GM19397 (cell line): ENCODE measurements at regions not wholly inside any gene's neighbourhood (a gene's known extent, or its start where the extent isn't known, plus 50 kb on each side); places are given as distances from the start of the nearest gene placed in this dataset.

Experiments
- ATAC-seq: cut with Tn5 transposase; IDR thresholded peaks from one replicate; pipeline ENCODE4 v1.9.1; 2021; ENCODE audit warnings: mild to moderate bottlenecking, moderate library complexity; ENCODE audit not compliant: unreplicated experiment

DNA sequence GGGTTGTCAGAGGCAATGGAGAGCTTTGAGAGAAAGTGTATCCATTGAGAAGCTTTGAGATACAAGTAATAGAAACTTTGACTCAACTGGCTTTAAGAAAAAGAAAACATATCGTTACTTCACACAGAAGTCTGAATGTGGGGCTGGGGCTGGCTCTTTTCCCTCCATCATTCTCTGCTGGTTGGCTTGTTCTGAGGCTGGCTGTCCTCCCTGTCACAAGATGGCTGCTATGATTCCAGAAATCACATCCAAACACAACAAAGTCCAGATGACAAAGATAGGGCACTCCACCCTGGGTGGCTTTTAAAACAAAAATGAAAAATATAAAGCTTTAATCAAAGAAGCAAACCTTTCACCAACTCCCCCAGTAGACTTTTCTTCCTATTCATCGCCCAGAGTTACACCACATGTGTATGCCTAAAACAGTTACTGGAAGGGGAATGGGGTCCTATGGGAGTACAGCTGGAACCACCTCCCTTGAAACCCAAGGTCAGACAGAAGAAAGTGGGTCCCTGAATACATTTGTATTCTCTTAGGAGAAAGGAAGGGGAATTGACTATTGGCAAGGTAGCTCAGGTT, 284.3 kb downstream of the GAS1 start:
- no peak for ATAC-seq

DNA sequence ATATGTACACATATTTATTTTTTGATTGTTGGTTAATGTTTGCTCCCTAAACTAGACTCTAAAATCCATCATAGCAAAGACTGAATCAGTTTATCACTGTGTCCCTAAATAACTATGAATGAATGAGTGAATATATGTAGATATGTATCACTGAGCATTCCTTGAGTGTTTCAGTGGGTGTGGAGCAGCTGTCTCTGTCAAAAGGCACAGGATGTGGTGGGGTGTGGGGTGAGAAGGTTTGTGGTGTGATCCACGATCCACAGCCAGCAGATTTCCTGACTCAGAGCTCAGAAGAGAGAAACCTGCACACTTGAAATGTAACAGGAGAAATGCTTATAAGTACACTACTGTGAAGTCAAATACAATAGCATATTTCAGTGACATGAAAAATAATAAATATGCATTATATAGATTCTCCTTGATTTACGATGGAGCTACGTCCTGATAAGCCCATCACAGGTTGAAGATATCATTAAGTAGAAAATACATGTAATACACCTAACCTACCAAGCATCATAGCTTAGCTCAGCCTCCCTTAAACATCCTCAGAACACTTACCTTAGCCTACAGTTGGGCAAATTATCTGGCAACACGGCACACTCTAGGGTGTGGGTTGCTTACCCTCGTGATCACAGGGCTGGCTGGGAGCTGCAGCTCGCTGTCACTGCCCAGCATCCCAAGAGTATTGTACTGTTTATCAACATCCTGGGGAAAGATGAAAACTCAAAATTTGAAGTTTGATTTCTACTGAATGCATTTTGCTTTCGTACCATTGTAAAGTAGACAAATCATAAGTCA, 287.0 kb downstream of the GAS1 start:
- ATAC-seq = no peak

DNA sequence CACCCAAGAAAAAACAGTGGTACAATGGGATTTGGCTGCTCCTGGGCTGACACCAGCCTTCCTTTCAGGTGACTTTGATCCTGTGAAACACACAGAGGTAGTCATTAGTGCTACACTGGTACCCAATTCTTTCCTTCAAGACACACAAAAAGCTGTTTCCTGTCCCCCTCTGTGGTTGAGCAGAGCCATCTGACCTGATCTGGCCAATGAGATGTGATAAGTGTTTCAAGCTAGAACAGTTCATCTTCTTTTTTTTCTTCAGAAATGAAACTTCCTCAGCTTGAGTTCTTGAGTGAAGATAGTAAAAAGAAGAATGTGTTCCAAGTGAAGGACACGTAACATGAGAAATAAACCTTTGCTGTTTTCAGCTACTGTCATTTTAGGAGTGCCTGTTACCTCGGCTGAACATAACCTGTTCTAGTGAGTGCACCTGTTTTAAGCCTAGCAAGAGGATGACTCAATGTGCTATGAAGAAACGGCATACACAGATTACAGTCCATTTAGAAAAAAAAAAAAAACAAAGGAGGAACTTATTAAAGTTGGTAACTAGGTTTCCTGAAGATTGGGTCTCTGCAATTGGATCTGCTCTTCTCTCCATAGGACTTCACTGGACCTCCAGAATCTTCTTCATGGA, 287.8 kb downstream of the GAS1 start:
- no peak for ATAC-seq

DNA sequence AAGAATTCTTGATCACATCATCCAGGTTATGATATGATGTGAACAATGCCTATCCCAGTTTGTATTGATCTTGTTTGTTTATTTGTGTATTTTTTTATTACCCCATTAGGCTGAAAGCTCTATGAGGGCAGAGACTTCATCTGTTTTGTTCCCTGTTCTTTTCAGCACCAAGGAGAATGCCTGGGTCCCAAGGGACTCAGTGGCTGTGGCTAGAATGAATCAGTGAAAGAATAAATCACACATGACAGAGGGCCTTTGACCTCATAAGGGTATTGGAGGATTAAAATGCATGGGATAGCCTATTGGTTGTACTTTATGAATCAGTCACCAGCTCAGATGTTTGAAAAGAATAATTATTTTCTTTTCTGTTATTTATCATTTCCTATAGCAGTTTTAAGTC, 292.2 kb downstream of the GAS1 start:
- ATAC-seq = no peak

DNA sequence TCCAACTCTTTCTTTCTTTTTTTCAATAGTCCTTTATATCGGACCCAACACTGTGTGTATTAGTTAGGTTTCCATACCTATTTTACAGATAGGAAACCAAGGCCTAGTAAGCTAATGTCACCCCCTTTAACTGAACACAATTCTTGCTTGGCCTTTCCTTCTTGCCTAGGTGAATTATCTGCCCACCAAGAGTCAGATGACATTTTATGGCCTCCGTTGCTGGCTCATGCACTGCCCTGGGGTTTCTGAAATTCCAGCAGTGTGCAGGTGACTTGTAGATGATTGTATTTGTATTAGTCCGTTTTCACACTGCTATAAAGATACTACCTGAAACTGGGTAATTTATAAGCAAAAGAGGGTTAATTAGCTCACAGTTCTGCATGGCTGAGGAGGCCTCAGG, 293.8 kb downstream of the GAS1 start:
- ATAC-seq = no peak

DNA sequence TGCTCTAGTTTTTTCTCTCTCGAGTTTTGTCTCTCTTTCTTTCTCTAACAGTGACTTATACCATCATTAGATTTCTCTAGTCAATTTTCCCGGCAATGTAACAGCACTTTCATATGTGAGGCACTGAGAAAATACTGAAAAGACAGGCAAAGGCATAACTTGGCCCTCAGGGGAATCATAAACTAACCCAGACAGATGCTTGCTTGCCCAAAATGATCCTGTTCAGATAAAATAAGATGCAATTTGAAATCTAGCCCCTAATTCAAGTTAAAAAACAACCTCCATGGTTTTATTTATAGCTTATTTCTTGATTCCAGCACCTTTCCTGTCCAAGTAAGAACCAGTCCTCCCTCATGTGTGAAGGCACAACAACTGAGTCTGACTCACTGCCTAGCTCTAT, 294.6 kb downstream of the GAS1 start:
- no peak for ATAC-seq

DNA sequence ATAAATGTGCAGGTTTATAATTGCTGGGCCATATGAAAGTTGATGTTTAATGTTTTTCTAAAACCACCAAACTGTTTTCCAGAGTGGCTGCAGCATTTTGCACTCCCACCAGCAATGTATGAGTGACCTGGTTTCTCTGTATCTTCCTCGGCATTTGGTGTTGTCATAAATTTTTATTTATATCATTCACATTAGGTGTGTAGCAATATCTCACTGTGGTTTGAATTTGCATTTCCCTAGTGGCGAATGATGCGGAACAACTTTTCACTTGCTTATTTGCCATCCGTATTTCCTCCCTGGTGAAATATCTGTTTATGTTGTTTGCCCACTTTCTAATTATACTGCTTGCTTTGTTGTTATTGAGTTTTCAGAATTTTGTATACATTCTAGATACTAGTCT, 295.7 kb upstream of the TUT7 start:
- ATAC-seq = no peak

DNA sequence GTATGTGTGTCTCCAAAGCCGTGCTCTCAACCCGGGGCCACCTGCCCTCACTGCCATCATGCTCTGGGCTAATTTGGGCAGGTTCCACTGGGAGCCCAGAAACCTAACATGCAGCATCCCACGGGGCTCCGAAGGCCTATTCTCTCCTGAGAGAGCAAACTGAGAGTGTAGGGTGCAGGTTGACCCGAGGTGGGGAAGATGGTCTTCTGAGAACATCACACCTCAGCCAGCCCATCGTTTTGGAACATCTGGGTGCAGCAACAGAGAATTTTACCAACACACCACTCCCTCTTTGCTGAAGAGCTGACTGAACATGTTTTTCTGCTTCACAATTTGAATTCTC, 294.6 kb upstream of the TUT7 start:
- no peak for ATAC-seq

DNA sequence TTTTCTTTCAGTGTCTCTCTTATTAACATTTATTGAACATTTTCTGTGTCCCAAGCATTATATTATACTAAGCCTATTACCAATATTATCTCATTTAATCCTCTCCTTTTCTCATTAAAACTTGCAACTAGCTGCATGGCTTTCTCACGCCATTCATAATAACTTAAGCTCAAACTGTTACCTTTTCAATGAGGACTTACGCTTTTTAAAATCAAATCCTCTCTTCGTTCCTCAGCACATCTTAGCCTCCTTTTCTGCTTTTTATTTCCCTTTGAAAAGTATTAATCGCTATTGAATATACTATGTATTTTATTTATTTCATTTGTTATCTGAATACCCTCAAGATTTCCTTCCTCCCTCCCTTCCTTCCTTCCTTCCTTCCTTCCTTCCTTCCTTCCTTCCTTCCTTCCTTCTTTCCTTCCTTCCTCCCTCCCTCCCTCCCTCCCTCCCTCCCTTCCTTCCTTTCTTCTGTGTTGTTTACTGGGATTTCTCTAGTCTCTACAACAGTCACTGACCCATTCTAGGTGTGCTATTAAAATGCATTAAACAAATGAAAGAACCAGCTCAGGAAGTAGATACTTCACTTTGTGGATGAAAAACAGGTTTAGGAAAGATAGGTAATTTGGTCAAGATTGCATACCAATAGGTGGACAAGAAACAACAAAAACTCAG, 294.1 kb upstream of the TUT7 start:
- ATAC-seq = no peak

DNA sequence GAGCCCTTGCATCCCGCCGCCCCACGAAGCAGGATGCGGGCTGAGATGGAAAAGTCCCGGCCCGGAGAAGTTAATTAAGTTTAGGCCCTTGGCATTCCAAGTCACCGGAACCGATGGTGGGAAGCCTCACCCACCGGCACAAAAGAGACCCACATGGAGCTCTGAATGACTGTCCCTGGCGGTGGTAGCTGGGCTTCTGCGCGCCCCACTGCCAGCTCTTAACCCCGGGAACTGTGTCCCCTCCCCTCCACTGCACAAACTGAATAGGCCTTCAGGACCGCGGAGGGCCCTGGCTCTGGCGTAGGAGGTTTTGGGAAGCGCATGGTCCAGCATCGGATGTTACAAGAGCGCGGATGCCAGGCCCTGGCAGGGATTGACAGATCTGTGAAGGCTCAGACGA, 291.1 kb upstream of the TUT7 start:
- no peak for ATAC-seq

DNA sequence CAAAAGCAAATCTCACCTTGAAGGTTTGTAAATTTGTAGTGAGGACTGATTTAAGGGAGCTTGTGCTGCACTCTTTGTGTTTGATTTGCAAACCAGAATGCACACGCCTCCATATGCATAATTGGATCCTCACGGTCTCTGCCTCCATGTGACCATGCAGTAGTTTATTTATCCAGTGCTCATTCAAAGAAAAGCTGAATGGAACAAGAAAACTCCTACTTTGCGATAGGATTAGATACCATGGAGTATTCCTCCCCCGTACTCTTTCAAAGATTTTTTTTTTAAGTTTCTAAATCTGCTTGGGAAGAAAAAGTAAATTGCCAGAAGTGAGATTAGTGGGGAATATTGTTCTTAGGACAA, 290.4 kb upstream of the TUT7 start:
- ATAC-seq = no peak

DNA sequence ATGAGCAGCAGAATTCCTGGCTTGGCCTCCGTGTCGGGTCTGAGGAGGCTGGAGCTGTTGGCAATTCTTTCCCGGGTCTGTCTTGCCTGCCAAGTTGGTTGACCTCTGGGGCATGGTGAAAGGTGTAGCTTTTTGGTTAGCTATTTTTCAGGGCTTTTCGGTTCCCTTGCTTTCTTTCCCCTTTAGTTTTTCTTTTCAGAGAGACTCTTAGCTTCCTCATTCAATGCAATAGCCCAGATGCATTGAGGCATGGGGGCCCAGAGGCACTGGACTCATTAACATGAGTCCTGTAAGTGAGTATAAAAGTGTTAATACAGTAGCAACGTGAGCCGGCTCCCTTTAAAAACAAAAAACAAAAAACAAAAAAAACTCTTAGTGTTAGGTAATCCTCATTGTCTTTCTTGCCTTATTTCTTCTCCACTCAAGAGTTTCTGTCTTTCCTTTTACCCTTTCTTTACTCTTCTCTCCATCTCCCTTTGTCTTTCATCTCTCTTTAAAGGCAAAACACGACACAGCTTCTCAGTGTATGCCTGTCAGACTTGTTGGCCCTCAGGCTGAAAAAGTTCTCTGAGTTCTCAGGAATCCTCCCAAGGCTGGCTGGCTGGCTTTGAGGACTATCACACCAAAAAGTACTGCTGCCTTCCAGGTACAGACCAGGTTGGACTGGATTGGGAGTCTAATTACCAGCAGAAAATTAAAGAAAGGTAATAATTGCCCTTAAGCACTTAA, 289.9 kb upstream of the TUT7 start:
- ATAC-seq = no peak

DNA sequence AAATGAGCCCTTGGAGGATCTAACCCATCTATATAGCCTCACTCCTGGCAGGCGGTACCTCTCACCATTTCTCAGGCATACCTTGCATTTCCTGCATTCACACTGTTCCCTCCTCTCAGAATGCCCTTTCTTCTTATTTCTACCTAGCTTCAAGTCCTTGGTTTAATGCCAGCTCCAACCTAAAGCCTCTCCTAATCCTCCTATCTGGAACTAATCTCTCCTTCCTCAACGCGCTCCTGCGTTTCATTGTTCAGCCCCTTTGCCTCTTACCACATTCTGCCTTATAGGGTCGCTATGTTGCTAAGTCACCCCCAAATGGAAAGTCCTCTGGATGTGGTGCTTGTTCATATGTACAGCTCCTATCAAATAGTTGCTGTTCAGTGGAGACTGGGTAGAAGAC, 288.5 kb upstream of the TUT7 start:
- no peak for ATAC-seq

DNA sequence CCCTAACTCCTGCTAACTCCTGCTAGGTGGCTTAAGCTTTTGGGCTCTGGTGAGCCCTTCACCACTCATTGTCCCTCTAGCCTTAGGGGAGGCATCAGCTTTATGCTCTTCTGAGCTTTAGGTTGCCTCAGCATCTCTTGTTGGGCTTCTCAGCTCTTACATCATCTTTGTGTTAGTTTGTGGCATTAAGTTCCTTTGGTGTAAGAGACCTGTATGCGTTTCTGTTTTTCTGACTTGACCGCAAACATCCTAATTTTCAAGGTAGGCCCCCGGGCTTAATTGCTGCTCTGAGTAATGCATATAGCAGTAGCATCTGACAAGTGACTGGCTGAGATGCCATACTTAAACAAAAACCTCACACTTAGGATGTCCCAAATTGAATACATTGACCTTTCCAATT, 287.8 kb upstream of the TUT7 start:
- no peak for ATAC-seq

DNA sequence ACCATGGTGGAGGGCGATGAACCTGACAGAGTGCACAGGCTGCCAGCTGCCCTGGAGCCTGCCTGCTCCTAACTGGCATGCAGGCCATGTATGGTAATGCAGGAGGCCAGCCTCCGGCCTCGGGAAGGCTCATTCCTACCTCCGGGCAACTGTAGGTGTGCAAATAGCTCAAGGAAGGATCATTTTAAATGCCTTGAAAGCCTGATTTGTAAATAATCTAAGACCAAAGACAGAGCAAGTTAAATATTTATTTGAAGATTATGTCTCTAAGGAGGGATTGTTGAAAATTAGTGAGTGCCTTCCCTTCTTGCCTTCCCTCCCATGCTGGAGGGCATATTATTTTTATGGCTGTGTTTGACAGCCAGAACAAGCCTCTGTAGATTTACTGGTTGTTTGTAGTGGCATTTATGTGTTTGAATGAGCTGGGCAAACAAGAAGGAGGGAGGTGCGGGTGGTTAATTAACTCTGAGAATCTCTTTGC, 285.7 kb upstream of the TUT7 start:
- ATAC-seq = no peak

DNA sequence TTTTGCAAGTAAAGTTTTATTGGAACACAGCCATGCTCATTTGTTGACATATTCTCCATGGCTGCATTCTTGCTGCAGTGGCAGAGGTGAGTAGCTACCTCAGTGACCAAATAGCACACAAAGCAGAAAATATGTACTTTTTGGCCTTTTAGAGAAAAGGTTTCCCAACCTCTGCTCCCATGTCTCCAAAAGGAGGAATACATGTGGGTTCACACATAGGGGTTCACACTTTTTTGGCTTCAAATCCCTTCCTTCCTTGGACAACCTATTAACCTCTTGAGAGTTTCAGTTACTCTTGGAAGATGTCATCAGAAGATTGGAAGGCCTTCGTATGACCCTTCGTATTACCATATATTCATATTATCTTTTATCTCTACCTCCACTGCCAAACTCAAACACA, 285.1 kb upstream of the TUT7 start:
- no peak for ATAC-seq

DNA sequence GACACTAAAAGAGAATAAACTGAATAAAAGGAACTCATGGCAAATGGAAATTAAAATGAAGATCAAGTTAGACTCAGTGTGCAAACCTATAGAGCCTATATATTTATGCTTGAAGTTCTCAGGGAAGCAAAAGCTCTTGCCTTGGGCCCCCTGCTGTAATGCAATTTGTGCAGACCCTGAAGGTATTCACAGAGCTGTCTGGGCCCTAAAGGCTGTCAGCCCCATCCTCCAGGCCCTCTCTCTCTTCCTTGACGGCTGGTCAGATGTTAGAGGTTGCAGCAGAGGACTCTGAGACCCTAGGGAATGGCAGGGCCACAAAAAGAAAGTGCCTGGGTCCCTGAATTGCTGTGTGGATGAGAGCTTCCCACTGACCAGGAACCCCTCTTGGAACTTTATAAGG, 283.9 kb upstream of the TUT7 start:
- no peak for ATAC-seq

DNA sequence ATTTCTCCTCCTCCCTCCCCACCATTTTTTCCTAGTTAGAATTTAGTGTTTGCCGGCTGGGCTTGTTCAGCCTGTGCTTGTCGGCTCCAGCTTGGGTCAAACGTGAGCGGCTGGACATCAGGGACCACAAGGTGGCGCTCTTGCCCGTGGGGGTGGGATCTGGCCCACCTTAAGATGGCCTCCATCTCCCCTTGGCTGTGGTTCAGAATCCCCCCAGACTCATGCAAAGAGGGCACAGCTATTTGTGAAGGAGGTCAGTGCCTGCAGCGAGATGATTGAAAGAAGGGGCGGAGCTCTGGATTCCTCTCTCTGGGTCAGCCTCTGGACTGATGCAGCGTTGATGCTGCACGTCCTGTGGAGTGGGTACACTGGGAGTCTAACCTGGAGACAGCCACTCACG, 283.3 kb upstream of the TUT7 start:
- no peak for ATAC-seq

DNA sequence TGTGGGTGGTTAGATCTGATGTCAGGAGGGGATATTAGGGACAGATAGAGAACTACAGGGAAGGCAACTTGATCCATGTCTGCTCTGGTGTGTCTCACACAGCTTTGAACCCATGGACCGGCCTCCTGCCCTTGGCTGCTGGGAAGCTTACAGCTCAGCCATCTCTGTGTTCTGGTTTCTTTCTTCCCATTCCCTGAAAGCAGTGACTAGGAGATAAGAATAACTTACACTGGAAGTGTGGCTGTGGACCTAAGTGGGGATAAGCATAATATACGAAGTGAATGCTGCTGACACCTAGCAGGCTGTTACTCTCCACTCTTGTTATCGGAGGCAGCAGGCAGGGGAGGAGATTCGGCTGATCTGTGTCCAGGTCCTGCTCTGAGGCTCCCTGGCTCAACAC, 282.3 kb upstream of the TUT7 start:
- ATAC-seq = no peak

DNA sequence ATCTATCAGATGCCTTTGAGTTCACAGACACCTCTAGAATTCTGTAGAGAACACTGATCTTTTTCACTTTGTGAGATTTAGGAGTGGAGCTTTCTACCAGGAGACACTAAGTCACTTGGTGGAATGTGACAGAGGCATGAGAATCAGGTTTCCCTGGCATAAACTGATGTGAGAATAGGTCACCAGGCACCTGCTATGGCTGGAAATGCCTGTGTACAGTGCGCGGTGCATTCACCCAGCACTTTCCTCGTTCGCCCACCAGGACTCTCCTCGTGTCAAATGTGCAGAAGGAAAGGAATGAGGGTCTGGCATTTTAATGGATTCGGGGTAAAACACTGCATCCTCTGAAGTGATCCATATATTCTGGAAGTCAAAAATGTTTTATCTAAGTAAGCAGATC, 281.8 kb upstream of the TUT7 start:
- no peak for ATAC-seq

DNA sequence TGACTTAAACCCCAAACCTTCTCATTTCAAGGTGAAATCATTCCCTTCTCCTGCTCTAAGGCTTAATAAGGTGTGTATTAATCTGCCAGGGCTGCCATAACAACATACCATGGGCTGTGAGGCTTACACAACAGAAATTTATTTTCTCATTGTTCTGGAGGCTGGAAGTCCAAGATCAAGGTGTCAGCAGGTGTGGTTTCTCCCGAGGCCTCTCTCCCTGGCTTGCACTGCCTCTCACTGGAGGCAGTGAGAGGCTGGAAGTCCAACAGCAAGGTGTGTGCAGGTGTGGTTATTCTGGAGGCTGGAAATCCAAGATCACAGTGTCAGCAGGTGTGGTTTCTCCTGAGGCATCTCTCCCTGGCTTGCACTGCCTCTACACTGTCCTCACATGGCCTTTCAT, 280.3 kb upstream of the TUT7 start:
- no peak for ATAC-seq
